CD4-positive, alpha-beta memory T cell (primary cell): ENCODE measurements at regions not wholly inside any gene's neighbourhood (a gene's known extent, or its start where the extent isn't known, plus 50 kb on each side); places are given as distances from the start of the nearest gene placed in this dataset.

Experiments
- CTCF ChIA-PET: fragments of 350-600 bp; sonication (Branson Sonifier 250); formaldehyde crosslinking; loops from one replicate; lab custom pipeline; 2021; ENCODE audit warnings: inconsistent platforms; ENCODE audit not compliant: partially characterized antibody; lab: Charles Lee
- POLR2A ChIA-PET: fragments of 350-600 bp; sonication (Branson Sonifier 250); formaldehyde crosslinking; loops from one replicate; lab custom pipeline; 2021; ENCODE audit not compliant: partially characterized antibody; lab: Charles Lee
- DNase-seq, 5 donors: peaks; one replicate each; pipeline versions ENCODE4 v3.0.0 to v3.0.0-alpha.2; 2020 to 2022; ENCODE audit warnings: mixed read lengths in 1 of 5
- H3K27ac ChIP-seq: one replicate; pipeline ENCODE4 v1.7.0; 2013; ENCODE audit warnings: low read depth, low read length
- H3K27me3 ChIP-seq: 2 replicates; pipeline ENCODE4 v1.7.0; 2013; ENCODE audit warnings: mild to moderate bottlenecking, low read length, moderate library complexity; ENCODE audit not compliant: insufficient read depth
- H3K36me3 ChIP-seq: 2 replicates; pipeline ENCODE4 v1.7.0; 2013; ENCODE audit warnings: mild to moderate bottlenecking, low read length, moderate library complexity; ENCODE audit not compliant: insufficient read depth
- H3K4me1 ChIP-seq: 2 replicates; pipeline ENCODE4 v1.7.0; 2013; ENCODE audit warnings: mild to moderate bottlenecking, low read length, moderate library complexity; ENCODE audit not compliant: insufficient read depth
- H3K4me3 ChIP-seq, 2 donors: one replicate each; pipeline ENCODE4 v1.7.0; 2013; ENCODE audit warnings: low read length in 2 of 2, mild to moderate bottlenecking in 1 of 2
- H3K9me3 ChIP-seq, 2 donors: one replicate each; pipeline ENCODE4 v1.7.0; 2013; ENCODE audit warnings: low read length in 2 of 2, control low read depth in 1 of 2; ENCODE audit not compliant: control insufficient read depth in 1 of 2
- H3K27ac Mint-ChIP-seq, 7 donors: one replicate each; pipeline ENCODE4 v1.8.0; 2020 to 2021; ENCODE audit warnings: mixed read lengths in 7 of 7, mild to moderate bottlenecking in 6 of 7, inconsistent platforms in 3 of 7, moderate library complexity in 3 of 7
- H3K27me3 Mint-ChIP-seq, 2 donors: one replicate each; pipeline ENCODE4 v1.8.0; 2020 to 2021; ENCODE audit warnings: mixed read lengths in 2 of 2
- H3K36me3 Mint-ChIP-seq, 2 donors: one replicate each; pipeline ENCODE4 v1.8.0; 2020 to 2021; ENCODE audit warnings: mixed read lengths in 2 of 2, inconsistent platforms in 1 of 2, mild to moderate bottlenecking in 1 of 2
- H3K4me1 Mint-ChIP-seq, 4 donors: one replicate each; pipeline ENCODE4 v1.8.0; 2020 to 2021; ENCODE audit warnings: mixed read lengths in 4 of 4, mild to moderate bottlenecking in 1 of 4
- H3K4me3 Mint-ChIP-seq, 8 donors: one replicate each; pipeline ENCODE4 v1.8.0; 2020 to 2021; ENCODE audit warnings: mixed read lengths in 8 of 8, mild to moderate bottlenecking in 7 of 8, moderate library complexity in 6 of 8, inconsistent platforms in 3 of 8
- H3K9me3 Mint-ChIP-seq, 8 donors: one replicate each; pipeline ENCODE4 v1.8.0; 2020 to 2021; ENCODE audit warnings: mixed read lengths in 8 of 8, mild to moderate bottlenecking in 5 of 8, inconsistent platforms in 3 of 8, moderate library complexity in 1 of 8
- intact Hi-C: fragments of 100-400 bp; cut with micrococcal nuclease; formaldehyde crosslinking; loops from one replicate; pipeline ENCODE4 v1.15.1; 2023

GRCh38 chr21:20086508-20086907 is 911.7 kb upstream of the NCAM2 start:
- Mint-ChIP-seq H3K9me3 (peaks cover 1 to 19% (median 5%) of the 10 kb centered on the region in 8 donors), H3K27me3 (no peaks in the 10 kb centered on the region), H3K27ac (no peak overlapping the region), H3K4me1 (no peaks in the 10 kb centered on the region), H3K4me3 (no peak overlapping the region), H3K36me3 (no peaks in the 10 kb centered on the region)
- ChIA-PET CTCF (no interaction called here), POLR2A (no interaction called here)
- H3K9me3 ChIP-seq, result no peaks in the 10 kb centered on the region
- no peak overlapping the region for H3K4me3 ChIP-seq
- intact Hi-C loops, result no loop called here
- DNase-seq, result no peak
- no peak overlapping the region for H3K27ac ChIP-seq
- H3K36me3 ChIP-seq, result no peaks in the 10 kb centered on the region
- H3K4me1 ChIP-seq, result no peaks in the 10 kb centered on the region
- H3K27me3 ChIP-seq, result no peaks in the 10 kb centered on the region

- no peak overlapping the region for H3K4me3 Mint-ChIP-seq
- no peak overlapping the region for H3K27ac ChIP-seq
- intact Hi-C loops, result no loop called here
- DNase-seq, result no peak
- no peaks in the 10 kb centered on the region for H3K27me3 Mint-ChIP-seq
- no peak overlapping the region for H3K27ac Mint-ChIP-seq
- H3K9me3 Mint-ChIP-seq, result peaks cover 0 to 22% (median 11%) of the 10 kb centered on the region in 8 donors
- no peak overlapping the region for H3K4me3 ChIP-seq
- no peaks in the 10 kb centered on the region for H3K9me3 ChIP-seq
- POLR2A ChIA-PET, result no interaction called here
- H3K4me1 ChIP-seq, result no peaks in the 10 kb centered on the region
- no peaks in the 10 kb centered on the region for H3K27me3 ChIP-seq
- no peaks in the 10 kb centered on the region for H3K4me1 Mint-ChIP-seq
- CTCF ChIA-PET, result no interaction called here
- no peaks in the 10 kb centered on the region for H3K36me3 Mint-ChIP-seq
- H3K36me3 ChIP-seq, result no peaks in the 10 kb centered on the region
Observed at GRCh38 chr21:20106368-20106767, 891.8 kb upstream of the NCAM2 start.

- no peaks in the 10 kb centered on the region for H3K36me3 ChIP-seq
- no peak for DNase-seq
- H3K9me3 Mint-ChIP-seq, result peaks cover 0 to 20% (median 11%) of the 10 kb centered on the region in 8 donors
- peak overlapping the region in 1 of 7 donors; percentile 33 for H3K27ac Mint-ChIP-seq
- no peaks in the 10 kb centered on the region for H3K27me3 Mint-ChIP-seq
- H3K9me3 ChIP-seq, result no peaks in the 10 kb centered on the region
- H3K4me3 ChIP-seq, result no peak overlapping the region
- no peak overlapping the region for H3K27ac ChIP-seq
- H3K36me3 Mint-ChIP-seq, result no peaks in the 10 kb centered on the region
- no peak overlapping the region for H3K4me3 Mint-ChIP-seq
- ChIA-PET POLR2A (no interaction called here), CTCF (no interaction called here)
- intact Hi-C loops, result no loop called here
- H3K4me1 Mint-ChIP-seq, result no peaks in the 10 kb centered on the region
- H3K27me3 ChIP-seq, result no peaks in the 10 kb centered on the region
- H3K4me1 ChIP-seq, result no peaks in the 10 kb centered on the region
Observed at GRCh38 chr21:20108016-20108415, 890.2 kb upstream of the NCAM2 start.

- H3K27me3 ChIP-seq, result no peaks in the 10 kb centered on the region
- Mint-ChIP-seq H3K27me3 (no peaks in the 10 kb centered on the region), H3K4me3 (no peak overlapping the region), H3K4me1 (no peaks in the 10 kb centered on the region), H3K36me3 (no peaks in the 10 kb centered on the region), H3K9me3 (peaks cover 0 to 21% (median 11%) of the 10 kb centered on the region in 8 donors), H3K27ac (no peak overlapping the region)
- no peaks in the 10 kb centered on the region for H3K9me3 ChIP-seq
- H3K4me3 ChIP-seq, result no peak overlapping the region
- ChIA-PET CTCF (no interaction called here), POLR2A (no interaction called here)
- intact Hi-C loops, result no loop called here
- no peak overlapping the region for H3K27ac ChIP-seq
- no peaks in the 10 kb centered on the region for H3K4me1 ChIP-seq
- DNase-seq, result no peak
- no peaks in the 10 kb centered on the region for H3K36me3 ChIP-seq
Observed at GRCh38 chr21:20108976-20109540, 889.2 kb upstream of the NCAM2 start.

GRCh38 chr21:20110368-20110767 is 887.8 kb upstream of the NCAM2 start:
- H3K9me3 ChIP-seq, result no peaks in the 10 kb centered on the region
- ChIA-PET CTCF (no interaction called here), POLR2A (no interaction called here)

GRCh38 chr21:20151741-20152140 is 846.5 kb upstream of the NCAM2 start:
- Histone ChIP-seq H3K27me3 (no peaks in the 10 kb centered on the region), H3K4me3 (no peak overlapping the region), H3K9me3 (peaks cover 0 to 7% of the 10 kb centered on the region in 2 donors), H3K4me1 (no peaks in the 10 kb centered on the region), H3K36me3 (no peaks in the 10 kb centered on the region), H3K27ac (no peak overlapping the region)
- Mint-ChIP-seq H3K4me1 (no peaks in the 10 kb centered on the region), H3K36me3 (peaks cover 0 to 1% of the 10 kb centered on the region in 2 donors), H3K9me3 (peaks cover 0 to 45% (median 23%) of the 10 kb centered on the region in 8 donors), H3K27me3 (no peaks in the 10 kb centered on the region), H3K27ac (no peak overlapping the region), H3K4me3 (no peak overlapping the region)
- intact Hi-C loops, result no loop called here
- ChIA-PET POLR2A (no interaction called here), CTCF (no interaction called here)
- DNase-seq, result no peak

More at GRCh38 chr21:20110368-20110767, 887.8 kb upstream of the NCAM2 start:
- no peak for DNase-seq
- no peak overlapping the region for H3K27ac ChIP-seq
- Mint-ChIP-seq H3K36me3 (no peaks in the 10 kb centered on the region), H3K4me1 (no peaks in the 10 kb centered on the region), H3K27ac (no peak overlapping the region), H3K4me3 (no peak overlapping the region), H3K9me3 (peaks cover 2 to 27% (median 10%) of the 10 kb centered on the region in 8 donors), H3K27me3 (no peaks in the 10 kb centered on the region)
- H3K4me3 ChIP-seq, result no peak overlapping the region
- H3K4me1 ChIP-seq, result no peaks in the 10 kb centered on the region
- no peaks in the 10 kb centered on the region for H3K27me3 ChIP-seq
- no peaks in the 10 kb centered on the region for H3K36me3 ChIP-seq
- intact Hi-C loops, result no loop called here

- H3K9me3 Mint-ChIP-seq, result peaks cover 0 to 12% (median 7%) of the 10 kb centered on the region in 8 donors
- no peaks in the 10 kb centered on the region for H3K27me3 Mint-ChIP-seq
- no peaks in the 10 kb centered on the region for H3K4me1 ChIP-seq
- DNase-seq, result no peak
- H3K9me3 ChIP-seq, result no peaks in the 10 kb centered on the region
- H3K4me3 Mint-ChIP-seq, result no peak overlapping the region
- intact Hi-C loops, result no loop called here
- no peaks in the 10 kb centered on the region for H3K36me3 ChIP-seq
- POLR2A ChIA-PET, result no interaction called here
- H3K27me3 ChIP-seq, result no peaks in the 10 kb centered on the region
- H3K4me3 ChIP-seq, result no peak overlapping the region
- no peaks in the 10 kb centered on the region for H3K36me3 Mint-ChIP-seq
- H3K4me1 Mint-ChIP-seq, result no peaks in the 10 kb centered on the region
- no peak overlapping the region for H3K27ac ChIP-seq
- CTCF ChIA-PET, result no interaction called here
- no peak overlapping the region for H3K27ac Mint-ChIP-seq
Observed at GRCh38 chr21:20163167-20163566, 835.0 kb upstream of the NCAM2 start.

GRCh38 chr21:20167059-20167458 is 831.1 kb upstream of the NCAM2 start:
- ChIA-PET POLR2A (no interaction called here), CTCF (no interaction called here)
- Histone ChIP-seq H3K4me3 (no peak overlapping the region), H3K27ac (no peak overlapping the region), H3K4me1 (no peaks in the 10 kb centered on the region), H3K27me3 (no peaks in the 10 kb centered on the region), H3K9me3 (no peaks in the 10 kb centered on the region), H3K36me3 (no peaks in the 10 kb centered on the region)
- DNase-seq, result no peak
- no peaks in the 10 kb centered on the region for H3K27me3 Mint-ChIP-seq
- intact Hi-C loops, result no loop called here
- no peaks in the 10 kb centered on the region for H3K36me3 Mint-ChIP-seq
- no peak overlapping the region for H3K4me3 Mint-ChIP-seq
- H3K27ac Mint-ChIP-seq, result no peak overlapping the region
- H3K9me3 Mint-ChIP-seq, result peaks cover 0 to 9% (median 3%) of the 10 kb centered on the region in 8 donors
- H3K4me1 Mint-ChIP-seq, result no peaks in the 10 kb centered on the region
